ENCODE measurements at regions not wholly inside any gene's neighbourhood (a gene's known extent, or its start where the extent isn't known, plus 50 kb on each side); places are given as distances from the start of the nearest gene placed in this dataset.

DNA sequence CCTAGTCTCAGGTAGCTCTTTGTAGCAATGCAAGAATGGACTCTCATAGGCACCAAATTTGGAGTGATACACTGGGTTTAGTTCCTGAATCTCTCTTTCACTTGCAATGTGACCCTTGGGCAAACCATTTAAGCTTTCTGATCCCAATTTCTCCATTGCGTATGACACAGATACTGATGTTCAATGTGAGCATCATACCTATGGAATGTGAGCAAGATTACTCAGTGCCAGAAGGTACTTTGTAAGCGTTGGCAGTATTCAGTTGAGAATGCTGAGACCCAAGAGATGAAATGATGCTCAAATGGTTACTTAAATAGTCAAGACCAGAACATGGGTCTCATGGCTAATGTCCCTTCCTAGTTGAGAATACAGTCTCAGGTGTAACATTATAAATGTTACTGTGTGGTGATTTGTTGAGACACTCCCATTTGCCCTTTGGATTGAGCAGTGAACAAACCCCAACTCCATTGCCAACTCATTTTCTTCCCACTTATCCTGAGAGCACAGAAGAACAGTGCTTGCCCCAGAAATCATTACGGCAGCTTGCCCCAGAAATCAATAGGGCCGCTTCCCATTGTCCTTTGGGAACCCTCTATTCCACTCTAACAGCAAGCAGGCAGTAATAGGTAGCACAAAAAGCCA lies 134.1 kb downstream of the SOX9 start:
- DNase-seq (ENCODE audit: low read depth in 1 of 2, low spot score in 1 of 2) = no peak

DNA sequence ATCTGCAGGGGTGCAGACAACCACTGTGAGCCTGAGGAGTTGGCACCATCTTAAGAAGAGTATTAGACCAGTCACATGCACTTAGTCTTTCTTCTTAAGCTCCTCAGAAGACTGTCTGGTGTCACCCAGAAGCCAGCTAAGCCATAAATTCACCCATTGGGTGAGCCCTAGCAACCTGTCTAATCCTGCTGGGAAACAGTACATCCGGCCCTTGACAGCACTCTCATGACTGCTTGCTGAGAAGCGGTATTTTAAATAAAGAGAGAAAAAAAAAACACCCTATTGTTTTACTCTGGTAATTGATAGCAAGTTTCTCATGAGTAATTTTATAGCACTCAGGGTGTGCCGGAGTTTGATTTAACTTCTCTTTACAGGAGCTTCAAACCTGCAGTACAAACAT lies 134.7 kb downstream of the SOX9 start:
- DNase-seq (ENCODE audit: low read depth in 1 of 2, low spot score in 1 of 2) = no peak

DNA sequence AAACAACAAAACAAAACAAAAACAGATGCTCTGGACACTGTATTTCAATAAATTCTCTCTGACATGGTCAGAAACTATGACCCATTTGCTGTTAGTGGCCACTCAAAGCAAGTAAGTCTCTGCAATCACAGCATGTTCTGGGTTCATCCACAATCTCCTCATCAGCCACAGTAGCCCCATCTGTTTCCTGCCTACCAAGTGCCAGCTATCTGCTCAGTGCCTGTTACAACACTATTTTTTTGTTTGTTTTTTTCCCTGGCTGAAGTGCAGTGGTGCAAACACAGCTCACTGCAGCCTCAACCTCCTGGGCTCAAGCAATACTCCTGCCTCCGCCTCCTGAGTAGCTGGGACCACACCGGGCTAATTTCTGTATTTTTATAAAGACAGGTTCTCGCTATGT lies 137.9 kb downstream of the SOX9 start:
- DNase-seq (ENCODE audit: low read depth in 1 of 2, low spot score in 1 of 2) = no peak

DNA sequence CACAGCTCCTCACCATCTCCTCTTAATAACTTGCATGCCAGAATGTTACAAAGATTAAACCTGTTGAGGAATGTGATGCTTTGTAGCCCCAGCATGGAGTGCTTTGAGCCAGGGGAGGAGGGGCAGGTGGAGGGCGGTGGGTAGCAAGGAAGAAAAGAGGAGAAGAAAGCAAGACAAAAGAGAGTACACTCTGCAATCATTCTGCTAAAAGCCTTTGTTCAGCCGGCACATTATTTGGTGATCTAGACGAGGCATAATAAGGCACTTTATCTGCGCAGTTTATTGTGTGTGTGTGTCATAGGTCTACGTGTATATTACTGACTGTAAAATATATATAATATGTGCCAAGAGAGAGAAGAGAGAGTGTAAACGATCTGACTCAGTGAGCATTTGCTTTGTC lies 139.1 kb downstream of the SOX9 start:
- DNase-seq (ENCODE audit: low read depth in 1 of 2, low spot score in 1 of 2) = no peak

DNA sequence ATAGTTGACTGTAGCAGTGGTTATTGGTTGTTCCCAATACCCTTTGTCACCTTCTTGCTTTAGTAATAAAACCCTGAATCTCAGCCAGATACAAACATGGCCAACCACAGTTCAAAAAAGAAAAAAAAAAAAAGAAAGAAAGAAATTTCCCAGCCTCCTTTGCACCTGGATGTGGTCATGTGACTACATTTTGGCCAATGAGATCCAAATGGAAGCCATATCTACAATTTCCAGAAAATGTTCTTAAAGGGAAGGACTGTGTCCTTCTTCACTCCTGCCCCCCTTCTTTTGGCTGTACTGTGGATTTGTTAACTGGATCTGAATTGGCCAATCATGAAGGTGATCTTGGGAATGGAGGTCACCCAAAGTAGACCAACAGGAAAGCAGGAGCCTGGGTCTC lies 141.9 kb downstream of the SOX9 start:
- DNase-seq (ENCODE audit: low read depth in 1 of 2, low spot score in 1 of 2) = no peak

DNA sequence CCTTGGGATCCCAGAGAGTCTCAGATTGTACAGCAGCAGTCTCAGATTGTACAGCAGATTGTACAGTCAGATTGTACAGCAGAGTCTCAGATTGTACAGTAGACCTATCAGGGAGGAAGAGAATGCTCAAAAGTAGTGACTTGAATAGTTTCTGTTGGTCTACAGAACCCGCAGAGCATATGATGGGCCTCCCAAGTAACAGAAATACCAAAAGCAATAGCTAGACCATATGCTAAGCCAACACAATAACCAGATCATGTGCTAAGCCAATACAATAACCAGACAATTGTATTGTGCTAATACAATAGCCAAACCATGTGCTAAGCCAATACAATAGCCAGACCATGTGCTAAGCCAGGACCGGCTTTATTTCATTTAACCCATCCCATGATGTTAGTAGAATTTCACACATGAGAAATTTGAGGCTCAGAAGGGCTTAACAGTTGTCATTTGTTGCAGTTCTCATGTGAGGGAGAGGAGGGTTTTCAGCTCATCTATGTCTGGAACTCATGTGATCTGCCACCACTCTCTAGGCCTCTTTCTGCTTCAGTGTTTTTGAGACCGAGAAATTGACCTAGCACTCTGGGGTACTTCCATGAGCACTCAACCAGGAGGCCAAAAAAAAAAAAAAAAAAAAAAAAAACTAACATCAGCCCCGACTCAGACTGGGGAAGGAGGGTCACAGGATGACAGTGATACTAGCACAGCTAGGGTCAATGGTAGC lies 144.0 kb downstream of the SOX9 start:
- DNase-seq (ENCODE audit: low read depth in 1 of 2, low spot score in 1 of 2) = no peak

DNA sequence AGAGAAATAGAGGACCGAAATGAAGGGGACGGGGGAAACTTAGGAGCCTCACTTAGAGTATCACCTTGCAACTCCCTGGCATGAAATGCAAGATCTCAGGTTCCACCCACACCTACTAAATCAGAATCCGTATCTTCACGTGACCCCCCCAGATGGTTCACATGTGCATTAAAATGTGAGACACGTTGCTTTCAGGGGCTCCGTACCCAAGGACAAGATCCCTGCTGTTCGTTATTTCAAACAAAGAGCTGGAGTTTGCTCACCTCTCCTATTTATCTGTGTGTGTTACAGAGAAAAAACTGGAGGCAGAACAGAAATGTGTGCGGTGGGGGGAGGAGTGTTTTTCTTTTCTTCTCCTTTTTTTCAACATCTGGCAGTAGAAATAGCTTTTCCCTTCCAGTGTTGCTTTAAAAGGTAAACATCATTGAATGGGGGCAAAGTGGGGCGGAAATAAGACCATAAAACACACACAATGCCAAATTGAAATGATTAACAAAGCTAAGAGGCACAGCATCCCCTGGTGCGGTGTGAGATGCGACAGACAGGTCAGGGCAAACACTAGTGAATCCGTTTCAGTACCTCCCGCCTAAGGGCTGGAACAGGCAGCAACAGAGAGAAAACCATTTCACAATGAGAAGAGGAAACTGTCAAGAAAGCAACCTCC lies 145.4 kb downstream of the SOX9 start:
- DNase-seq (ENCODE audit: low read depth in 1 of 2, low spot score in 1 of 2) = no peak

DNA sequence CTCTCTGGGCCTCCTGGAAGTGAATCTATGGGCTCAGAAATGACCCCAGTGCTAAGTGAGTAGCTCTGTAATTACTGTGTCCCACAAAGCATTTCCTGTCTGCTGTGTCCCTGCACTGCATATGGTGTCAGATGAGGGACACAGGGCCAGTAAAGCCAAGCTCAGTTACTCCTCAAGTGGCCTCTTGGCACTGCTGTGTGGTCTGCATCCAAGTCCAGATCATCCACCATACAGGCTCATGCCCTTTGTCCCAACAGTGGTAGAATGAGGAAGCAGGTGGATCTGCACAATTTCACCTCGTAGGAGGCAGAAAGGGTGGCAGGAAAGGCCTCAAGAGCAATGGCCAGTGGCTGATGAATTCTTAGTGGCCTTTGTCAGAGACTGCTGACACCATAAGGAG lies 146.8 kb downstream of the SOX9 start:
- DNase-seq (ENCODE audit: low read depth in 1 of 2, low spot score in 1 of 2) = no peak

DNA sequence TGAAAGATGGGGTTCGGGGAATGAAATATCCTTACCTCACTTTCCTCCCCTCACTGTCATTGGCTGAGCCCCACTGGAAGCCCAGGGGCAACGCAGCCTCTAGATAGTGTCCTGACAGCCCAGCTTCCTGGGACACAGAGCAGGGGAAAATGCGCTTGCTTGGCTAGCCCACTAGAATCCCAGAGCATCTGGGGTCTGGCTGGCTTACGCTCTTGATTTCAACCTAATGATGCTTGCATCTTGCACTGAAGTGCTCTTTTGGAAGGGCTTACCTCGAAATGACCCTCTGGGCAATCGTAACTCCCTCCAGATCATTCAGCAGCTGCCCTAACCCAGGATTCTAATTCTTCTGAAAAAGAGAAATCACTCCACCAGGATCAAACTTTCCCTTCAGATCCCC lies 147.6 kb downstream of the SOX9 start:
- no peak for DNase-seq (ENCODE audit: low read depth in 1 of 2, low spot score in 1 of 2)

DNA sequence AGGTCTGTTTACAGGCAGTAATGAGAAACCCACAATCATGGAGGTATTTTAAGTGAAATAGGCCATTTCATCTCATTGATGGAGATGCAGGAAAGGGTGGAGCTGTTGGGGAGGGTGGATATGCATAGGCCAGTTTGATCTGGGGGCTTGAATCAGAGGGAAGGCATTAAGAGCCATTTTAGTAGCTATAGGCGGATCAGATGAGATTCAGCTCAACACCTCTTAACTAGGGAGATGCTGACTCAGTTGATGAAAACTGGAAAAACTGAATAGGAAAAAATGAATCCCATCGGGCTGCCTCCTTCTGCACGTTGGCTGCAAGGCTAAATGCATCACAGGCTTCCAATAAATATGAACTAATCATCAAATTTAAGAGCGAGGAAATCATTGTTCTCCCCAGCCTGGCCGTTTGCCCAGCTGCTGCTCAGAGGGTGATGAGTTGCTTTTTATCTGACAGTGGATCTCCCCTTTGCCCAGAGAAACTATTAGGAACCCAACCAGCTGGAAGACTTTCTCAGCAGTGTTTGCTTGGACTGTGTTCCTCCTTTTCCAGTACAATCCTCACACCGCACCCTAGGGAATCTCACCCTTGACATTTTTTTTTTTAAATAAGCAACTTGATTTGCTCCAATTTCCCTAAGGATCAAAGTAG lies 149.6 kb downstream of the SOX9 start:
- DNase-seq (ENCODE audit: low read depth in 1 of 2, low spot score in 1 of 2) = no peak

DNA sequence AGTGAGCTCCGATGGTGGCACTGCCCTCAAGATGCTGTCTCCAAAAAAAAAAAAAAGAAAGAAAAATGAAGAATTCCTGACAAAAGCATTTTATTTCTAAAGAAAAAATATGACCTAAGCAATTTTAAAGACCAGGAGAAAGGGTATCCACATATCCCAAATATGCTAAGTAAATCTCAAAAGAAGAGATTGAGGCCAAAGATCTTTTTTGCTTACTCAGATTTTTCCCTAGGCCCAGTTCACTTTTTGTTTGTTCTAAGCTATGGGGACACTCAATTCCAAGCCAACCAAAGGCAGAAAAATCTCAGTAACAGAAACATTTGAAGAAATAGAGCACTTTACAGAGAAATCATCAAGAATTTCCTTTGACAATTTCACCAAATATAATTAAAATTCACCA lies 150.8 kb downstream of the SOX9 start:
- DNase-seq (ENCODE audit: low read depth in 1 of 2, low spot score in 1 of 2) = no peak

DNA sequence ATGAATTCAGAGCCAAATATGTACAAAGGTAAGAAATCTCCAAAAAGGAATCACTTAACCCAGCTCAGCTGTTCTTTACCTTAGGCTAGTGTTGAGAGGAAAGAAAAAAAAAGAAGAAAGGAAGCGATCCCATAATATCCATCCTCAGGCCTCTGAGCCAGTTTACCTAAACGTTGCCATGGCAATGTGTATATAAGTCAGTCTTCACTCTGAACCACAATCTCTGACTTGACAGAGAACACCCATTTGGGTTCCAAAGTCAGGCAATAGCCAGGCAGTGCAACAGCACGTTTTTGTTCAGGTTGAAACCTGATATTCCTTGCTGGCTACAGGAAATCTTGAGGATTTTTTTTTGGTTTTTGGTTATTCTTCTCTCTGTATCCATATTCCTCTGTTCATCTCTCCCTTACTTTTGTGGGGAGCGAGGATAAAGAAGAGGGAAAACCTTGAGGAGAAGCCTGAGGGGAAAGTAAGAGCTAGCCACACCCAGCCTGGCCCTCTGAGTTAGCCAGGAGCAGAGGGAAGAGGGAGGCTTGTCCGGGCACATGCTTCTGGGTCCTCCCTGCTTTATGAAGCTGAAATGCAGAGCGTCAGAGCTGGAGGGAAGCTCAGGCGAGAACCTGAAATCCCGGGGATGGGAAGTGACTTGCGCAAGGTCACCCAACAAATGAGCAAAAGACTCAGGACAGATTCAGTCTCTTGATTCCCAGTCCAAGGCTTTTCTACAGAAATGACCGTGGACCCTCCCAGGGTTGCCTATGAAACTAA lies 152.7 kb downstream of the SOX9 start:
- DNase-seq (ENCODE audit: low read depth in 1 of 2, low spot score in 1 of 2) = no peak

DNA sequence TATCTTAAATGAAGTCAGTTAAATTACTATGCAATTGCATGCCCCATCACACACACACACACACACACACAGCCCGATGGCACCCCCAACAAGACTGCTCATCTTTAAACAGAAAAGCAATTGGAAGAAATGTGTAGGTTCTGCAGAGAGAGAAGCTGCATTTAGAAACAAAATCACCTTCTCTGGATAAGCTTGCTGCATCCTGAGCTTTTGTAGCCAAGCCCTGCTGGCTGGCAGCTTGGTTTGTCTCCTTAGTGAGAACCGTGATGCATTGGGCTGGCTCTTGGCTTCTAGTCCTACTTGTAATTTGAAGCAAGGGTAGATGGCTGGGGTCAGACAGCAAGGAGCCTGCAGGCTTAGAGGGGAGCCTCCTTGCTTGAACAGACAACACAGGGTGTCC lies 153.8 kb downstream of the SOX9 start:
- DNase-seq (ENCODE audit: low read depth in 1 of 2, low spot score in 1 of 2) = no peak

DNA sequence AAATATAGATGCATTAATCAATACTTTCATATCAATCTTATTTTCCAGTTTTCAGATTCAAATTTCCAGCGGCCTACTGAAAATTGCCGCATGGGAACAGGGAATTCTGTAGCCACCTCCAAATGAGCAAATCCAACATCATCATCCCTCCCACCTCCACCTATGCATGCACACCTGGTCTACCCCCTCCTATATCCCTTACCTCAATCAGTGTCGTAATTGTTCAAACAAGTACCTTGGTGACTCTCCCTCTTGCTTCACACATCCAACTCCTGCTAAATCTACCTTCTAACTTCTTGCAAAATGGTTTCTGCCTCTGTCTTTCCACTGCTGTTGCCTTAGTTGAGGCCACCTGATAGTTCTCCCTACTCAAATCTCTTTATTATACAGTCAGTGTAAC lies 160.1 kb downstream of the SOX9 start:
- DNase-seq (ENCODE audit: low read depth in 1 of 2, low spot score in 1 of 2) = no peak

DNA sequence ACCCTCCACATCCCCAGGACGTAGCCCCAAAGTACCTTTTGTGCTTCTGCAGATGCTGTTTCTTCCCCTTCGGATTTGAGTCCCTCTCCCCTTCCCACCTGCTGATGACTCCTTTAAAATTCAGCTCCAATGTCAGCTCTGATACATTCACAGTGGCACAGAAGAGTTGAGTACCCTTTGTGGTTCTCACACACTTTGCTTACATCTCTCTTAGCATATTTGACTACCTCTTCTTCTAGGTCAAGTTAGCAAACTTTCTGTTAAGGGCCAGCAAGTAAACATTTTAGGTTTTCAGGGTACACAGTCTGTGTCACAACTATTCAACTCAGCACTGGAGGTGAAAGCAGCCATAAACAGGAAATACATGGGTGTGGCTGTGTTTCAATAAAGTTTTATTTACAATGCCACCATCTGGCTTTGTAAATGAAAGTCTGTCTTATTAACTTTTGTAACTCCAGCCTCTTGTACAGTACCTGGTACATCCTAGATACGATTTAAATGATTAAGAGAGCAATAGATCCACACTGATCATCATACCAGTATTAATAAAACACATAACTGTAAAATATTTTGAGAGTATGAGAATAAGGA lies 161.7 kb downstream of the SOX9 start:
- no peak for DNase-seq (ENCODE audit: low read depth in 1 of 2, low spot score in 1 of 2)

DNA sequence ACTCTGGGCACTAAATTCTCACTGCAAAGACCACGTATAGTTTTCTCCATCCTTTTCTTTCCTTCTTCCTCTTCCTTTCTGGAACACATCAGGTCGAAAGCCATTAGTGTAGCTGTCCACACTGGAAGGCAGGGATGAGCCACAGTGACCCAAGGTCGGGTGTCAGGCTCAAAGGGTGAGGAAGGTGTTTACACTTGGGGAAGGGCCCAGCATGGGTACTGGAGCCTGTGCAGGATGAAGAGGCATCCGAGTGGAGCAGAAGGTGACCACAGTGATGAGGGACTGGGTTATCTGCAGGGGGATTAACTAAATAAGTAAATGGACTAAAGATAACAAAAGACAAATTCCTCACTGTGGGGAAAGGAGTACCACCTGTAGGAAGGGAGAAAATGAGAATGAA lies 164.0 kb downstream of the SOX9 start:
- DNase-seq (ENCODE audit: low read depth in 1 of 2, low spot score in 1 of 2) = no peak

DNA sequence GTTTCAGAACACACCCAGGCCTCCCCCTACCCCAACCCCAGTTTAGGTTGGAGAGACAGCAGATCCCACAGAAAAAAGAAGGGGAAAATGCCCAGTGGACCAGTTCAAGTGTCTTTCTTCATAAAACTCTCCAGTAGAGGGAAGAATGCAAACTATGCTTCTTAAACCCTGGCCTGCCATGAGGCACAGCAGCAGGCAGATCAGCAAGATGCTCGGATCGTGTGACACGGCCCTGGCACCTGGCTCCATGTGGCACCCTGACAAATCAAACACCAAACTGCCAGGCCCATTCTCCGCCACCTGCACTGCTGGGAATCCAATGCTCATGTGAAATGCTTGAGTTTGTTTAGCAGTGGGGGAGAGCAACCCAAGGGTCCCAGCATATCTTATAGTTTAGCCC lies 166.8 kb downstream of the SOX9 start:
- no peak for DNase-seq (ENCODE audit: low read depth in 1 of 2, low spot score in 1 of 2)

DNA sequence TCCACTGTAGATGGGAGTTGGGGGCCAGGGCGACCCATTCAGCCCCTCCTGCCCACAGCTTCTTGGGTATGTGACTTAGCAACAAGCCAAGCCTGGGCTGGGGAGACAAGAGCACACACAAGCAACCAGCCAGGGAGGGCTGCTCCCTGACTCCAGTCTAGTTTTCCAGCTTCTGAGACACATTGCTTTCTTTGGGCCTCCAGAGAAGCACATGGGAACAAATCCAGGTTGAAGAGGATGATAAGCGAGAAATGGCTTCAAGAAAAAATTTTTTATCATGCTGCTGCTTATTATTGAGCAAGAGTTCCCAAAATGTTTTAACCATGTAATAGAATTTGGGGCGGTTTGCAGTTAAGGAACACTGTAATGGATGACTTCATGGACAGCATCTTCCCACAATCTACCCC lies 173.7 kb downstream of the SOX9 start:
- DNase-seq (ENCODE audit: low read depth in 1 of 2, low spot score in 1 of 2) = no peak

DNA sequence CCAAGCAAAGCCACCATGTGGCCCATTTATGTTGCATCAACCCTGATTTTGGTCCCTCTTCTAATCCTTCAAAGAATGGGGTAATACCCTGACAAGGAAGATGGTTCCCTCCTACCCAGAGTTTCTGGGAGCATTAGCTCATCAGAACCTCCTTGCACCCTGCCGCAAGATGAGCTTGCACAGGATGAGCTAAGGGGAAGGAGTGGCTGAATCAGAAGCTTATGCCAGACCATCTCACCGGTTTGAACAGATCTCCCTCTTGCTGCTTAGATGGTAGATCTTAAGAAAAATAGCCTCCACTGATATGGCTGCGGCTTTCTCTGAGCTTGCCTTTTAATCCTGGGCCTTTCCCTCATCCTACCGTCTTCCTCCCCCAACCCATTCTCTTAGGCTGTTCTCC lies 175.1 kb downstream of the SOX9 start:
- DNase-seq (ENCODE audit: low read depth in 1 of 2, low spot score in 1 of 2) = no peak

DNA sequence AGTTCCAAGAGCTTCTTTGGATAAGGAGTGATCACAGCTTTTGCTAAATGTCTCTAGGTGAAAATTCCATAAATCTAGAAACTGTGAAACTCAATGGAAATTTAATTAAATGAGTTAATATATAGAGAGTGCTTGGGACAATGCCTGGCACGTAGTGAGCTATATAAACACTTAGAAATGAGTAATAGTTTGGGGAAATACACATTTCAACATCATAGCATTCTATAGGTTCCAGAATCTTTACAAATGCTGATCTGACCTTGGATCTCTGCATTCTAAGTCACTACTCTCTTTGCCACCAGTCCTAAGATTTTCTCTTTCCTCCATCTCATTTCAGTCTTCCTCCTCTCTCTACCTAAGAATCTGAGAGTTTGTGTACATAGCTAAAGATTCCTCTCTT lies 175.6 kb downstream of the SOX9 start:
- DNase-seq (ENCODE audit: low read depth in 1 of 2, low spot score in 1 of 2) = no peak

All from stimulated activated CD4-positive, alpha-beta T cell treated with anti-CD3 and anti-CD28 coated beads, Interleukin-15, amount 100 ng/mL, for 1 hour (primary cell).